Fibroblast of skin of scalp (primary cell): ENCODE measurements at regions not wholly inside any gene's neighbourhood (a gene's known extent, or its start where the extent isn't known, plus 50 kb on each side); places are given as distances from the start of the nearest gene placed in this dataset.

Experiments used
- DNase-seq: peaks from one replicate; pipeline ENCODE4 v3.0.0-alpha.2; 2013

DNA sequence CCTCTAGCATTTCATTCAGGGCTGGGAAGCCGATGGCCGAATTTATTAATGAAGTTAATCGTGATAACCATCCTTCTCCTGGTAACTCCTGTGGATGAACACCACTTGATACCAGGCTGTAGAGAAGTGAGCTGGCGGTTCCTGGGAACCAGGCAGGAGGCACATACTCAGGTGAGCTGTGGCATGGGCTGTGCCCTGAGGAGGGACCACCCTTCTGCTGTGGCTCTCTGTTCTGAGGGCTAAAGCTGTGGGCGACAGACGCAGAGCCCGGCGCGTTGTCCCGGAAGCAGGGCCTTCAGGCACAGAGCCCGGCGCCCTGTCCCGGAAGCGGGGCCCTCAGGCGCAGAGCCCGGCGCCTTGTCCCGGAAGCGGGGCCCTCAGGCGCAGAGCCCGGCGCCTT, 462.3 kb upstream of the SALL3 start:
- no peak for DNase-seq

DNA sequence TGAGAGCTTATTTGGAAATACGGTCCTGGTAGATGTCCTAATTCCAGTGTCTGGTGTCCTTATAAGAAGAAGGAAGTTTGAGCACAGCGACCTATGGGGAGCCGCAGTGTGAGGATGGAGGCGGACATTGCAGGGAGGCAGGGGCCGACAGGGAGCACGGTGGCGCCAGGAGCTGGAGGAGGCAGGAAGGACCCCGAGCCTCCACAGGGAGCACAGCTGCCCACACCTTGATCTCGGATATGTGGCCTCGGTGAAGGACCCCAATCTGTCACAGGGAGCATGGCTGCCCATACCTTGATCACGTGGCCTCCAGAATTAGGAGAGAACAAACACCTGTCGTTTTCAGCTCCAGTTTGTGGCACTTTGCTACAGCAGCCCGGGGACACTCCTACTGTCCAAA, 461.6 kb upstream of the SALL3 start:
- DNase-seq: no peak

DNA sequence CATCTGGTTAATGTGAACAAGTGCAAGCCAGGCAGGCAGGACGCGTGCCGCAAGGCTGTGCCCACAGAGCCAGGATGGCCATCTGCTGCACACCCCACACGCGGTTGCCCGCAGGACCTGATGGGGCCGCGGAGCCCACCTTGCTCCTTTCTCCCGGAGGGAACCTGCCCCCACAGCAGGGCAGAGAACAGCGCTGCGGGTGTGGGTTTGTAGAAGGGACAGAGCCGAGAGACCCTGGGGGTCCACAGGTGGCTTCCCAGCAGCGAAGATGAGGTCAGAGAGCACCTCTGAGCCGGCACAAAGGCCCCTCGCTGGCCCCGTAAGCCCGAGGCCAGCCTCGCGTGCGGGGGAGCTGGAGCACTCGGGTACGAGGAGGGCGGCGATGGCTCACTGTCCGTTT, 460.8 kb upstream of the SALL3 start:
- no peak for DNase-seq

DNA sequence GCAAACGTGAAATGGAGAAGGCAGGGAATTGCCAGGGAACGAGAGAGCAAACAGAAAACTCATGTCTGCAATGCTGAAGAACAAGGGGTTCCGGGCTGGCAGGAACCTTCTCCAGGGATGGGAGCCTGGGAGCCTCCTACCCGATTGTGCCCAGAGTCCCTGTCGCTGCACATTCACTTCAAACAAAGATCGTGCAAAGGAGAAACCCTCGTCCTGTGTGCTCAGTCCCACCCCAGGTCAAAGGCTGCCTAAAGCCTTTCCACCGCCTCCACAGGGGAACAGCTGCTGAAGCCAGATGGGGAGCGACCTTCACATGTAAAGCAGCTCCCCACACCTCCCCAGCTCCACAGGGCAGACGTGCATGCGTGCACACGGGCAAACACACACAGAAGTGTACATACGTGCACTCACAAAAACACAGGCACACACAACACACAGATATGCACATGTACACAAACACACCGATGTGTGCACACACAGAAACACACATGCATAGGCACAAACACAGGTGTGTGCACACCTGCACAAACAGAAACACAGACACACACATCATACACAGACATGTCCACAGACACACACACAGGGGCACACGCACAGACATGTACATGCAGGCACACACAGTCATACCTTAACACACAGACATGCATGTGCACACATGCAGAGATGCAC, 460.1 kb upstream of the SALL3 start:
- DNase-seq: no peak

DNA sequence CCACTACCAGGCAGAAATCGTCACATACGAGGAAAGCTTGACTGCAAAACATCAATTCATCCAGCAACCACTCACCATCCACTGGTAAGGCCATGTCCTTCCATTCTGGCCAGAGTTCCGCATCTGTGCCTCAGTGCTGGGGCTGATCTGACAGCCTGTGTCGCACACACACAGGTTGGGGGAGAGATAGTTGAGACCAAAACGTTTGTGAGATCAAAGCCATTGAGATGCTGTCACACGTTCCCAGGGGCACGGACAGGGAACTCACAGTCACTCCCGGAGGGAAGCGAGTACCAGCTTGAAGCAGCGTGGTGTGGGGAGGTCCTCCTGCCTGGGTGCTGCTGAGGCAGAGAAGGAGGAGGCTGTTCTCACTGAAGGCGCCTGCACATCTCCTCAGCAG, 458.5 kb upstream of the SALL3 start:
- DNase-seq: no peak

DNA sequence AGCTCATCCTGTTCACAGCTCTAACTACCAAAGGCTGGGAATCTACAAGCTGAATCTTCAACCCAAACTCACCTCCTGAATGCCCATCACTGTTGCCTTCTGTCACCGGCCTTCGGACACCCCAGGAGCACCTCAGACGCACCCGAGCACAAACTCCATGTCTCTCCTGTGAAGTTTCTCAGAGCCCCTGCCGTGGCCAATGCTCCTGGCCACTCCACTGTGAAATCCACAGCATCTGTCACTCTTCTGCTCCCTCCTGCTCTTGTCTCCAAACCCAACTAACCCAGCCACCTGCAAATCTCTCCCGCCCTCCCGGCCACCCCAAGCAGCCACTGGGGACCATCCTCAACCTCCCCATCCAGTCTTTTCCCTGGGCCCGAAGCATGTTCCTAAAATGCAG, 457.9 kb upstream of the SALL3 start:
- no peak for DNase-seq

DNA sequence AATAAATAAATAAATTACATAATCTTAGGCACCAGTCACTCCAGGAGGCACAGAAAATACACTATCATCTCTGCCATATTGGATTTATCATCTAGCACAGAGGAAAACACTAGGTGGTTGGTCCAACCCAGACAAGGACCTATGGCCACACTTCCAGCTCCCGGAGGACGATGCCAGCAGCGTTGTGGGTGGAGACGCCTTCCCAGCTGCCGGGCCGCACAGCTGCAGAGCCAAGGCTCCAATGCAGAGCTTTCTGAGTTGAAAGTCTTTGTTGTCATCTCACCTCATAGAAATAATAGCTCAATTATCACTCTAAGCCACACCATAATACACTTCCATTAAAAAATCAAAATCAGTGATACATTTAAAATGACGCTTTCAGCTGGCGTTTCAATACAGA, 457.1 kb upstream of the SALL3 start:
- no peak for DNase-seq

DNA sequence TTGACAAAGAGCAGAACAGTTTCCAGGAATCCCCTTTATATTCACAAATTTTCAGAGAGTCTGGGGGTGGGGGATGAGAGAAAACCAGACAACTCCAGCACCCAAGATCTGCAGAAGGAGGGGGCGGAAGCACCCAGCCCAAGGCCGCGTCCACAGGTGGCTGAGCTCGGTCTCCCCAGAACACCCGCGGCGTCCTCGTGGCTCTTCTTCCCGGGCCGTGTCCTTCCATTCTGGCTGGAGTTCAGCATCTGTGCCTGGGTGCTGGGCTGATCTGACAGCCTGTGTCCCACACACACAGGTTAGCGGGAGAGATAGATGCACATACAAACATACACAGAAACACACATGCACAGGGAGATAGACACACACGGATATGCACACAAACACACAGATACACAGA, 455.8 kb upstream of the SALL3 start:
- no peak for DNase-seq

DNA sequence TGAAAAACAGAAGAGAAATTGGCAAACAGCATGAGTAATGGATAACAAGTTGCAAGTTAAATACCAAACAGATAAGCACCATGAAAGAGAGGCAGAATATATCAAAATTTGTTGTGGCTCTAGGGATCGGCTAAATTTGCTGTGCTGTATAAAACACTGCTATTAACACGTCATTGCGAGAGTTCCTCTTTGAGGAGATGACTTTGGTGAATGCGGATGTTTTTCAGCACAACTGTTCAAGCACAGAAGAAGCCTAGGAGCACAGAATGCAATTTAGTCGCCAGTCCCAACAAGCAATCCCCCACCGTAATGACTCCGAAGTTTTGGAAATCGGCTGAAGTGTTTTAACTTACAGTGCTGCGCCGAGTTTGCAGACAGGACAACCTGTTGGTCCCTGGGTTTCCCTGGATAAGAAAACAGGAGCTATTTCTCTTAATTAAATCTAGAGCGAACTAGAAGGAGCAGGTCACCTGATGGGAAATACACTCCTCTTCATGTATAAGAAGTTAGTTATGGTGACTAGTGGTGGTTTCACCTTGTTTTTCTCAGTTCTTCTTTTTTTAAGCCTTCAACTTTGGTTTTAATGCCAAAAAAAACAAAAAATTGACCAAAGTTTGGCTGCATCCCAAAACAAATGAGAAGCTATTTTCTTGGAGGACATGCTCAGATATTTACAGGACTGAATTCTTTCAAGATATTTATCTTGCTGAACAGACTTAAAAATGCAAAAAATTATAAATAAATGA, 454.1 kb upstream of the SALL3 start:
- no peak for DNase-seq

DNA sequence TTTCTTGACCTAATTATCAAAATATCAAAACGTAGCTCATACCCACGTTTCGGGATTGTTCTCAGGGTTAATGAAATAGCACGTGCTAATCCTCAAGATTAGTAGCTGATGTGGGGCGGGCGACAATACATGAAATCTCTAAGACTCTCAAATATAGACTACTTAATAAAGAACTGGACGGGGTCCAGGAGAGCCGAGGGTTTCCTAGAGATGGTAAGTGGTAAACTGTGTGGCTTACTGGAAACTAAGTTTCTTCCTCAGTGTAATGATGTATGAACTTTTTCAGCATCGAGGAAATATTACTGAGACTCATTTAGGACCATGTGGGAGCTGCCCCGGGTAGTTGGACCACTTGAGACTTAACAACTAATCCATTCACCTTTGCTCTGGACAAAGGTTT, 453.3 kb upstream of the SALL3 start:
- no peak for DNase-seq

DNA sequence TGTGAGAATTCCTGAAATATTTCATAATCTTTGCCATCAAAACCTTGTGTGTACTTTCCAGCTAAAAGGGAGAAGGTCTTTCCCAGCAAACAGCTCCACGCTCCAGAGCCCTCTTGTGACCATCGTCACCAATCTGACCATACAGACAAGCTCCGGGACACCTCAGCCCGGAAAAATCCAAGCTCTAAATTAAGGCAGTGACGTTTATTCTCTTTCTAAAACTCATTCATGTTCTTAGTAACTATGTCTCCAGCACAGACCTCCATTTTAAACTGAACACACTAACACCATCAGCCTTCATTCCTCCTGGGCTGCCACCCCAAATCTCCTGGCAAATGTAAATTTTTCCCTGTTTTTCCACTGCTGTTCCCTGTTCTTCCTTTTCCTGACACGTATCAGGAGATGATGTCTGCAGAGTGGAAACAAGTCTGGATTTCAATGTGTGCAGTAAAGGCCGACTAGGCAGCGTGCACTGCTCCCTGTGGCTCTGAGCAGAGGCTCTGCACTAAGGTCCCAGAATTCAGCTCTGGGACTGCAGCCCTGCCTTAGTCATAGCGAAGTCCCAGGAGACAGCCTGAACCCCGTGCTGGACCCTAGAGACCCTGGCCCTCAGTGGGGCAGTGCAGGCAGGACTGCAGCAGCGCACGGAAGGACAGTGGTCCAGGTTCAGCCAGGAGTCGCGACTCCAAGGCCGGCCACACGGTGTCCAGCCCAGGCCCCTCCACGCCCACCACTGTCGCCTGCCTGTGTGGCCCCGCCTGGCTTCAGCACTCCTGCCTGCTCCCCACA, 452.5 kb upstream of the SALL3 start:
- DNase-seq: no peak

DNA sequence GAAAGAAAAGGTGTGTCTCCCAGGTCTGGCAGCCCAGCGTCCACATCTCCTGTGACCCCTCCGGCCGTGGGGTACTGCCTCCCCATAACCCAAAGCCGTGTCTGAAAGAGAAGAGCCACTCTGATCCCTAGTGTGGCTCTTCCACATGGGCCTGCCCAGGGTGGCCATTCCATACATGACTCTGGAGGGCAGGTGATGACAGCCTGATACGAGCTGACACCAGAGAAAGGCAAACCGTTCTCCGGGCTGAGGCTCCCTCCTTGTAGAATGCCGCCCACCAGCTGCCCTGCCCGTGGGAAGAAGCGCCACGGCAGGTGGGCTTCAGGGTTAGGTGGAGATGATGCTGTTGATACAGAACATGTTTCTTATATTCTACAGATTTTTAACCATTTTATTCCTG, 451.6 kb upstream of the SALL3 start:
- no peak for DNase-seq

DNA sequence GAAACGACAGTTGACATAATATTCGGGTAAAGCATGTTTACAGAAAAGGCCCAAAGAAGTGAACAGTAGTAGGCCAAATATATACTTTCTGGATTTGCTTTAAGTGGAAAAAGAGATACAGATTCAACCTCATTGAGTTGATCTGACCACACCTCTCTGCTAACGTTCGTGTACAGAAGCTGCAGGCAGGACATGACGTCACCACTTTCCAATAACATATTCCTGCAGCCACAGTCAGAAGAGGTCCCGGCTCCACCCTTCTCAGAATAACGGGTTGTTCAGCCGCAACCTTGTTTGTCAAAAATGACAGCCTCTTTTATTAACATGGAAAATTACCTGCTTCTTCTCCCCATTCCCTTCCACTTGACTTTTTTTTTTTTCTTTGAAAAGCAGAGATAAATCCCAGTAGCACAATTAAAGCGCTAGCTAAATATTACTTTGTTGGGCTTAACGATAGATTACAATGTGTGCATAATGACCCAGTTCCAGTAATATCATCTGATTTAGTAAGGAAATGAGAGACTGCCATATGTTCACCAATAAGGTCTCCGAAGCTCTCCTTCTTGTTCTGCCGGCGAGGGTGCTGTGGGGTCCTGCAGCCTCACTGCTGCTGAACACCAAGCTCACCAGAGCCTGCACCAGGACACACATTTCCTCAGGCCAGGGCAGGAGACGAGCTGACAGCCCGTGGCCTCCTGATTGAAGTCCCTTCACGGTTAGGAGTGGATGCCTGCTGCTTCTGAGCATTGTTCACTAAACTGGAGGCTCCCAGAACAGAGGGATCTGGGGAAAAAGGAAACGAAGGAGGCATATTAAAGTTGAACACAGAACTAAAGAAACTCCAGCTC, 451.0 kb upstream of the SALL3 start:
- no peak for DNase-seq

DNA sequence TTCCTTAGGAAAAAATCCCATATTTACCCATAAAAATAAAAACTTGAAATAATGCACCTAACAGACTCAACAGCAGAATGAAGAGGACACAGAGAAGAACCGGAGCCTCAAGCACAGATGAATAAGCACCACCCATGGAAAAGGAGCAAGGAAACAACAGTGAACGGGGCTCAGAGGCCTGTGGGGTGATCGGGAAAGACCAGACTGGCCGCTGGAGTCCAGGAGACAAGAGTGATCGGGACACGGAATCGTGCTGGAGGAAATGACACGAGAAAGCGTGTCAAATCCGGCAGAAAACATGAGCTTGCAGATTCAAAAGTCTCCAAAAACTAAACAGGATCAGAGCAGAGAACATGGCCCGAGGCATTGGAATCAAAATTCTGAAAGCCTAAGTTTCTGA, 448.0 kb upstream of the SALL3 start:
- DNase-seq: no peak

DNA sequence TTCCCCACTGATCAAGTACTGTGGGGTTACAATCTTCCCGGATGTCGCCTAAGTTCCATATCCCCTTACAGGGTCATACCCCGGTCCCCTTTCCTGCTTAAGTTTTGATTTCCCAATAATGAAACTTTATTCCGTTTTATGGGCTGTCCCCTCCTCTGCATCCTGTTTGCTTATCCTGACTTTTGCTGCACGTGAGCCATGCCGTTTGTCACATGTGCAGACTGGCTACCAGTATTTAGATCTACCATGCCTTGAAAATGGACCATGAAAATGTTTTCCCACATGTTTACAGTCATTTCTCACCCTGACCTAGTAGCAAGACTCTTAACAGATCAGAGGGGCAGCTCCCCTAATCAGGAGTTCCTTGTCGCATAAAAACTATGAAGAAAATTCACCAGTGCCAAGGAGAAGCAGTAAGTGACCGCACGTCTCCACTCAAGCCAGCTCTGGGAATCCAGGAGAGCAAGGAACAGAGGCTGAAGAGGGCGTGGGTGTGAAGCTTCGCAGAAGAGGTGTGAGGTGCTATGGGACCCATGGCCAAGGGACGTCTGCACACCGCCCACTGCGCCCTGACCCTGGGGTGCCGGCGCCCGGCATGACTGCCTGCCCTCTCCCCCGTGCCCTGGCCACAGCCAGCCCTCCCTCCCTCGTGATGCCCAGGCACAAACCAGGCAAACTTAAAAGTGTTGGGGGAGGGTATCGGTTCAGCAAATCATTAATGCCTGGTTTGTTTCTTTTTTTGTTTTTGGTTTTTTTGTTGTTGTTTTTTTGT, 440.8 kb upstream of the SALL3 start:
- no peak for DNase-seq

DNA sequence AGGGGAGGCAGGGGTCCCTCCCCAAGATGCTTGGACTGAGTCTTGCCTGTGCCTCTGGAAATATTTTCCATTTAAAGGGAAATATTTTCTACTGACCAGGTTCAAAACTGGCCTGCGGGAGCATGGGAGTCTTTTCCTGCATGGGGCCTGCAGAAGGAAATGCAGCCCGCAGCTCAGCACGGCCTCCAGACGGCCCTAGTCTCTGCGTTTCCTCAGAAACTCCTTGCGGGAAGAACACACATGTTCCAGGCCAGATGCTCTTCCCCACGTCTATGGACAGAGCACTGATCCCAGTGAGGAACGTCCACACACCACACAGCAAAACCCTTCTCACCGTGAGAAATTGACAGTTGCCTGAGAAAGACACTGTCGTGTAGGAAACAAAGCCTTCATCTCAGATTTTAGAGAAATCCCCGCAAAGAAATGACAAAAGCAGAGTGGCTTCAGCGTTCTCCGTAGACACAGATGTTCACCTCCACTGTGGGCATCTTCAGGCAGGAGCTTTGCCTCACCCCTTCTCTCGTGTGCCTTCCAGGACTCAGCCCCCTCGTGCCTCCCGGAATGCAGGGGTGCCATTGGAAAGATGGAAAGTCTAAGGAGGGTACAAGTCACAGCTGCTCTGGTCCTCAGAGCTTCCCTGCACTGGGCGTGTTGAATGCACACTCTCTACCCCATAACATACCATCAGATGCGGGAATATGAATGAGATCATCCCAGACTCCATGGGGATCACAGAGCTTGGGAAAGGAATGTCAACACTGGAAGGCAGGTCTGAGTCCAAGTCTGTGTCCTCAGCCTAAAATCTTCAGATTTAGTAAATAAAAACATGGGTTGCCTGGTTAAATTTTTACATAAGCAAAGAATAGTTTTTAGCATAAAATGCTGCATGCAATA, 438.7 kb upstream of the SALL3 start:
- no peak for DNase-seq

DNA sequence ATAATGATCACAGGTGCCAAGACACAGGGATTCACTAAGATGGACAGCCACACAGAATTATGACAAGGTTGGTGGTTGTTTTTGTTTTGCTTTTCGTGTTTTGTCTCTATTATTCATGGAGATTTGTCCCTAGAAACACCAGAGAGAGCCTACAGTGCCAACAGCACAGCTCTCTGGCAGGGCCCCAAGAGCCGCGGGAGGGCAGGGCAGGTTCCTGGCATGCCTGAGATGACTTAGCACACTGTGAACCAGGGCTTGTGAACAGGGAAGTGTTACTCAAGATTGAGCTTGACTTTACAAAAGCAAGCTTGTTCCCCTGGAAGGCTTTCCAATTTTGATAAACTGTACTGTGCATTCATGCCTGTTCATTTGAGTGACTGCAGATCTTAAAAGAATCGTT, 437.4 kb upstream of the SALL3 start:
- no peak for DNase-seq

DNA sequence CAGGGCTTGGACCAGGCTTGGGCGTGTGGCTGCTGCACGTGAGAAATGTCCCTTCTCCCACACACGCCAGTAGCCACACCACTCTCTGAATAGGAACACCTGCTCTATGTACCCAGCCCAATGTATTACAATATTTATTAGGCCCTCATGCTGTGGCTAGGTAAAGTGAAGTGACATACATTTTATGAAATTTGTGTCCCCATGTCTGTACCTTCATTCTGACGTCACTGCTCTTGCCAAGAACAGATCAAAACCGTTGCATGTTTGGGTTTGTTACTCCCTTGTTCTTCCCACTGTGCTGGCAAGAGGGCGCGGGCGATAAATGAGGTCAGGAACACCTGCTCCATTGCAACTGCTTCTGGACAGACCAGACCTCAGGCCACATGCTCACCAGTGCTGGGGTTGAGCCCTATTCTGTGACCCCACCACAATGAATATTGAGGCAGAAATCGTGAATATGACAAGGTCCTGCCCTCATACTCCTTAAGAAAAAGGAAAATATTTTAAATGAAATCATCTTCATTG, 436.4 kb upstream of the SALL3 start:
- no peak for DNase-seq

DNA sequence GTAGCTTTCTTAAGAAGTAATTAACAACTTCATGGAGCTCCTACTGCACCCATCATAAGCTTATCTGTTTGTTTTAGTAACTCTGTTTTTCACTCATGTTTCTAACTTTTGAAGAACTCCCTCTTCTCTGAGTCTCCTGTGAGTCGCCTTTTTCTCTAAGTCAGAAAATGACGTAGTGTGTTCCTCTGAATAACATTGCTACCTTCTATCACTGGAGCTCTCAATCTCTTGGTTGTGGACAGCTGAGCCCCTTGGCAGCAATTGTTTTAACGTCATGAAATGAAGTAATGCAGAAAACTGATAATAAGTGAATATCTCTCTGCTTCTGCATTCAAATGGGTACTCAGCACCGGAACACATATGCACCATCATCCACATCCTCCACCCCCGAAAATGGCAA, 433.3 kb upstream of the SALL3 start:
- no peak for DNase-seq

DNA sequence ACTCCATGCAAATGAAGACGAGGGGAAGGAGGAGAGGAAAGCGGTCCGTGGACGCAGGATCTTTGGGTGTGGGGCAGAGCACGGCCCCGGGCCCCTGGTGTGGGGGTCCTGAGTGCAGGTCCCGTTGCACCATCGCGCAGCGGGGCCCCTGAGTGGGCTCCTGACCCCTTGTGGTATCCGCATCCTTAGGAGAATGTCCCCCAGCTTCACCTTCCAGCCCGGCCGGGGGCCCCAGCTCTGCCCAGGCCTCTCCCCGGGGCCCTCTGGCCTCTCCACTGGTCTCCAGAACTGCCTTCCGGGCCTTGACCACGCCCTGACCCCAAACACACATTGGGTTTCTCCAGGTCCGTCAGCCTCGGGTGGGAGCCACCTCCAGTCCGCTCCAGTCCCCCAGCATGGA, 431.8 kb upstream of the SALL3 start:
- no peak for DNase-seq
